ENCODE measurements at regions not wholly inside any gene's neighbourhood (a gene's known extent, or its start where the extent isn't known, plus 50 kb on each side); places are given as distances from the start of the nearest gene placed in this dataset.

DNA sequence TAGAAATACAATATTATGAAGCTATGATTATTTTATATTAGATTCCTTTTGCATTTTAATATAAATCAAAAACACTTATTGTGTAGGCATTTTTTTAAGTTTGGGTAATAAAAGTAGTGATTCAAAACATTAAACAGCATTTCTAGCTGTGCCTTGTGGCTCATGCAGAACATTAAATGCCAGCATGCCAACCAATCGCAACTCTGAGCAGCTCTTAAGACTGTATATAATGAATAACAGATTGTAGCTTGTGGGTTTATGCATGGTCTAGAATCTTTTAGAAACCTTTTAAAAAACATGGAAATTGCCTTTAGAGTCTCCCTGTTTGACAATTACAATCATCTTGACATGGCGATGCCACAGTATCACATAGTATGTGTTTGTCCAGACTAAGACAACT is 903.8 kb downstream of the EFNA5 start:
- DNase-seq (ENCODE audit: low spot score in 2 of 2): no peak
- H3K27ac Mint-ChIP-seq: no peak overlapping the region
- no peaks in the 10 kb centered on the region for H3K36me3 Mint-ChIP-seq
- ATAC-seq: no peak
- peaks cover 13% of the 10 kb centered on the region in 2 donors for H3K9me3 Mint-ChIP-seq

- peaks cover 8 to 12% of the 10 kb centered on the region in 2 donors for H3K9me3 Mint-ChIP-seq
- no peaks in the 10 kb centered on the region for H3K36me3 Mint-ChIP-seq
- ATAC-seq (no peak), DNase-seq (ENCODE audit: low spot score in 2 of 2) (no peak)
- H3K27ac Mint-ChIP-seq: no peak overlapping the region
Measured at GRCh38 chr5:106759581-106759980, 911.2 kb downstream of the EFNA5 start.

- no peak for DNase-seq (ENCODE audit: low spot score in 2 of 2)
- H3K9me3 Mint-ChIP-seq: peaks cover 8 to 12% of the 10 kb centered on the region in 2 donors
- H3K27ac Mint-ChIP-seq: no peak overlapping the region
- no peaks in the 10 kb centered on the region for H3K36me3 Mint-ChIP-seq
- ATAC-seq: no peak
Measured at GRCh38 chr5:106759152-106759551, 911.6 kb downstream of the EFNA5 start.

DNA sequence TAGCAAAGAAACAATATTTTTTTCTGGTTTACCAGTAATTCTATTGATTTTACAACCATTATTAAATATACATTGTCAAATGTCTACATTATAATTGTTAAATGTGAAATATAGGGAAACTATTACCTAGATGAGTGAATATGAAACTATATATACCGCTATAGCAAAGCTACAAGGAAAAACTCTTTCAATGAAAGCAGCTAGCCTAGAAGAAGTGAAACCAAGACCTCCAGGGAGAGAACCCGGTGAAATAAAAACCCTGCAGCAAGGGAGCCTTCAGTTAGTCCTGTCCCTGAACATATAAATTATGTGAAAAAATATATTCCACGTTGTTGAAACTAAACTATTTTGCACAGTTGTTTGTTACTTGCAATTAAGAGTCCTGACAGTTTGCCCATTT is 913.1 kb downstream of the EFNA5 start:
- Mint-ChIP-seq H3K36me3 (no peaks in the 10 kb centered on the region), H3K9me3 (peaks cover 12 to 13% of the 10 kb centered on the region in 2 donors), H3K27ac (no peak overlapping the region)
- no peak for DNase-seq (ENCODE audit: low spot score in 2 of 2)
- no peak for ATAC-seq

DNA sequence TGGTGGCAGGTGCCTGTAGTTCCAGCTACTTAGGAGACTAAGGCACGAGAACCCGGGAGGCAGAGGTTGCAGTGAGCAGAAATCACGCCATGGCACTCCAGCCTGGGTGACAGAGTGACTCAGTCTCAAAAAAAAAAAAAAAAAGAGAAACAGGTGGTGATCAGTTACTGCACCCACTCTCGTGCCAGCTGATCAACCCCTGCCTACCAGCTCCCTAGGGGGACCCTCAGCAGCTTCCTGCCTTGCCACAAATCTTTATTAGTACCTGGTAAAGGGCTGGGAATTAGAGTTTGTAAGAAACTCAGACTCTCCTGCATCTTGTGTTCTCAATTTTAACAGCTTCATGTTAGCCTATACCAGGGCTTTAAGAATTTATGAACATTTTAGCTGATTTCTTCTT is 914.9 kb downstream of the EFNA5 start:
- H3K27ac Mint-ChIP-seq: no peak overlapping the region
- H3K9me3 Mint-ChIP-seq: peaks cover 10 to 13% of the 10 kb centered on the region in 2 donors
- ATAC-seq (no peak), DNase-seq (ENCODE audit: low spot score in 2 of 2) (no peak)
- no peaks in the 10 kb centered on the region for H3K36me3 Mint-ChIP-seq

DNA sequence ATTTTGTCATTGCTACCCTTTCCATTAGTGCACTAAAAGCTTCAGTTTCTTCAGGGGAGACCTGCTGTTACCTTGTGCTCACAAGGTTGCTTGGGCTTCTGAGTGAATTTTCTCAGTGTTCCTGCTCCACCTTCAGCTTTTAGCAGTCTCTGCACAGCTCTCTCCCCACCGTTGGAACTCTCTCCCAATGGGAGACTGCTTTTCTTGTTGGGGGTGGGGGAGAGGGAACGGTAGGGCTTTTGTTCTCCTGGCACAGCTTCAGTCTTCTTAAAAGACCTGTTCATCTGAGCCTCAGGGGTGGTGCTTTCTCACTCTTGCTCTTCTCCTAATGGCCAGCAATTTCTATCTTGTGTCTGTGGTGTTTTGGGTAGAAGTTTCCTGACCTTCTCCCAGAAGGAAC is 915.7 kb downstream of the EFNA5 start:
- no peak for ATAC-seq
- DNase-seq (ENCODE audit: low spot score in 2 of 2): no peak
- Mint-ChIP-seq H3K27ac (no peak overlapping the region), H3K9me3 (peaks cover 10 to 13% of the 10 kb centered on the region in 2 donors), H3K36me3 (no peaks in the 10 kb centered on the region)

GRCh38 chr5:106749826-106750225 is 920.9 kb downstream of the EFNA5 start:
- DNase-seq (ENCODE audit: low spot score in 2 of 2): no peak
- no peak overlapping the region for H3K27ac Mint-ChIP-seq
- H3K36me3 Mint-ChIP-seq: no peaks in the 10 kb centered on the region
- H3K9me3 Mint-ChIP-seq: peaks cover 5 to 12% of the 10 kb centered on the region in 2 donors
- ATAC-seq: no peak

DNA sequence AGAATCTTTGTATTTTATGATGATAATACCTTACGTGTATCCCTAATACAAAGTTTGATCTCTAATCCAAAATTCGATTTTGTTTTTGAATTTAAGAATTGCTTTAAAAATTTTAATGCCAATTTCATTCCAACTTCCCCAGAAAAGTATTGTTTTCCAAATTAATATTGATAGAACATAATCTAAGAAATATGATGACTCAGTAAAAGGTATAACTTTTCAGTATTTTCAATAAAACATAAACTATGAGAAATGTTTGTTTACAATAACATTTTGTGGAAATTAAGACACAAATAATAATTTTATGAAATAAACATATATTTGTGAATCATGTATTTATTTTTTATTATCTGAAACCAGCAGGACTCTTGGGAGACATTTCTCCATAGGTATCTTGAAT is 931.6 kb downstream of the EFNA5 start:
- no peaks in the 10 kb centered on the region for H3K36me3 Mint-ChIP-seq
- ATAC-seq (no peak), DNase-seq (ENCODE audit: low spot score in 2 of 2) (no peak)
- H3K27ac Mint-ChIP-seq: no peak overlapping the region
- H3K9me3 Mint-ChIP-seq: peaks cover 14 to 25% of the 10 kb centered on the region in 2 donors

GRCh38 chr5:106737111-106737510 is 933.6 kb downstream of the EFNA5 start:
- no peak for DNase-seq (ENCODE audit: low spot score in 2 of 2)
- Mint-ChIP-seq H3K36me3 (peaks cover 0 to 15% of the 10 kb centered on the region in 2 donors), H3K27ac (no peak overlapping the region), H3K9me3 (peaks cover 31 to 38% of the 10 kb centered on the region in 2 donors)
- no peak for ATAC-seq

GRCh38 chr5:106732624-106733023 is 938.1 kb downstream of the EFNA5 start:
- no peak for ATAC-seq

DNA sequence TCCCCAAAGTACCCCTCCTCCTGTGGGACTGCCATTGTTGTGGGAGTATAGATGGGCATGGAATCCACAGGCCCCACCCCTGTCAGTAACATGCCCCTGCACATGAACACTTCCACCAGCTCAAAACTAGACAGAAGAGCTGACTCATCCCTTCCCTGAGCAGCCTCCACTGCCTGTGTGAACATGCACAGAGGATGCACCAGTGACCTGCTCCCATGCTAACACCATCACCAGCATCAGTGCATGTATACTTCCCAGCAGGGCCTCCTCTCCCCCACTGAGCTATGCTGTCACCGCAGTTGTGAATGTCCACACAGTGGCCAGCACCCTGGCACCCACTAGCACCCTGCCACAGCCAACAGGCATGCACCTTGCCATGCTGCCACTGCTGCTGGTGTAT is 939.8 kb downstream of the EFNA5 start:
- ATAC-seq: no peak
- Mint-ChIP-seq H3K36me3 (peaks cover 0 to 29% of the 10 kb centered on the region in 2 donors), H3K27ac (no peak overlapping the region), H3K9me3 (peaks cover 41 to 56% of the 10 kb centered on the region in 2 donors)
- DNase-seq (ENCODE audit: low spot score in 2 of 2): no peak

More at GRCh38 chr5:106732624-106733023, 938.1 kb downstream of the EFNA5 start:
- DNase-seq (ENCODE audit: low spot score in 2 of 2): no peak
- peaks cover 0 to 29% of the 10 kb centered on the region in 2 donors for H3K36me3 Mint-ChIP-seq
- no peak overlapping the region for H3K27ac Mint-ChIP-seq
- H3K9me3 Mint-ChIP-seq: peaks cover 46 to 54% of the 10 kb centered on the region in 2 donors

DNA sequence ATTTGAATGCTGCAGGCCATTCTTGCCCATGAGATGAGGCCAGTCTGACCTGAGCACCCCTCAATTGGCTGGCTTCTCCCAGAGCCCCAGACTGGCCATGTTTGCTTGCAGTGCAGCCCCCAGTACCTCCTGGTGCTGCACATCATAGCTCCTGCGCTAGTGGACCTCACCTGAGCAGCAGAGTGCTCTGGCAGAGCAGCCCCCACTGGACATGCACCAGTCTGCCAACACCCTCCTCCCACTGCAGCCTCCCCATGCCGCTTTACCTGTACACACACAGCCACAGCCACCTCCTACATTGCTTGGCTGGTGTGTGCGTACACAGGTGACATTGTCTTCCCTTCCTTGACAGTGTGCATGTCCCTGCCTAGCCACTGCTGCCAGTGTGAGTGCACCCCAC is 940.2 kb downstream of the EFNA5 start:
- Mint-ChIP-seq H3K36me3 (peaks cover 0 to 29% of the 10 kb centered on the region in 2 donors), H3K27ac (no peak overlapping the region), H3K9me3 (peaks cover 40 to 55% of the 10 kb centered on the region in 2 donors)
- no peak for DNase-seq (ENCODE audit: low spot score in 2 of 2)
- no peak for ATAC-seq

DNA sequence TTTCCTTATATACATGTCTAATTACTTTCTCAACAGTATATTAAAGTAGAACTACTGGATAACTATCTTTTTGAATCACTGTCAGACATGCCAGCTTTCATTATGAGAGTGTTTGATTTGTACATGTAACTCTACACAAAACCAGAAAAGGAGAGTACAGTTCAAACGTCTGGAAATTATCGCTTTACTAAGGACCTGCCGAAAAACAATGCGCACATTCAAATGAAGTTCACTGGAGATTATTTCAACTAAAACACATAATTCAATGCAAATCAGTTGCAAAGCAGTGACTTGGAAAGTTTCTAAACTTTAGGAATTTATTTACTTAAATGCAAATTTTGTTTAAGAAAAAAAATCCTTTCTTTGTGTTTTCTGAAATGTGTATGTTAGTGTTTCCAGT is 942.5 kb downstream of the EFNA5 start:
- DNase-seq (ENCODE audit: low spot score in 2 of 2) (no peak), ATAC-seq (no peak)
- peaks cover 25 to 34% of the 10 kb centered on the region in 2 donors for H3K9me3 Mint-ChIP-seq
- no peak overlapping the region for H3K27ac Mint-ChIP-seq
- peaks cover 0 to 24% of the 10 kb centered on the region in 2 donors for H3K36me3 Mint-ChIP-seq

- peaks cover 0 to 13% of the 10 kb centered on the region in 2 donors for H3K36me3 Mint-ChIP-seq
- ATAC-seq (no peak), DNase-seq (ENCODE audit: low spot score in 2 of 2) (no peak)
Measured at GRCh38 chr5:106727071-106727470, 943.7 kb downstream of the EFNA5 start.

GRCh38 chr5:106720367-106720766 is 950.4 kb downstream of the EFNA5 start:
- ATAC-seq (no peak), DNase-seq (ENCODE audit: low spot score in 2 of 2) (no peak)
- Mint-ChIP-seq H3K9me3 (peaks cover 5 to 6% of the 10 kb centered on the region in 2 donors), H3K27ac (no peak overlapping the region), H3K36me3 (no peaks in the 10 kb centered on the region)

More at GRCh38 chr5:106727071-106727470, 943.7 kb downstream of the EFNA5 start:
- H3K27ac Mint-ChIP-seq: no peak overlapping the region
- H3K9me3 Mint-ChIP-seq: peaks cover 15 to 23% of the 10 kb centered on the region in 2 donors

DNA sequence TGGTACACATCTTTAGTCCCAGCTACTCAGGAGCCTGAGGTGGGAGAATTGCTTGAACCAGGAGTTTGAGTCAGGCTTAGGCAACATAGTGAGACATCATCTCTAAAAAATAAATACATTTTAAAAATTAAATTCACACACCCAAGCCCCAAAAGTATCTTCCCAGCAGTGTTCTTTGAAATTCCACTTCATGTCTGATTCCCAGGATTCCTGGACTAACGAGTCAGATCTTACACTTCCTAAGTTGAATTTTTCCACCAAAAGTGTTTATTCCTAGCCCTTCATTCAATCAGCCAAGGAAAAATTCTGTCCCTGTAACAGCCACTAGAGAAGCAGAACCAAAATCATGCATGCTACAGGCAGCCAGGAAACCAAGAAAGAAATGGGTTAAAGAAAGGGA is 970.9 kb downstream of the EFNA5 start:
- ATAC-seq (no peak), DNase-seq (ENCODE audit: low spot score in 2 of 2) (no peak)
- Mint-ChIP-seq H3K9me3 (peaks cover 4 to 11% of the 10 kb centered on the region in 2 donors), H3K36me3 (no peaks in the 10 kb centered on the region), H3K27ac (no peak overlapping the region)

- ATAC-seq: no peak
- no peaks in the 10 kb centered on the region for H3K36me3 Mint-ChIP-seq
- no peak for DNase-seq (ENCODE audit: low spot score in 2 of 2)
- peaks cover 4 to 11% of the 10 kb centered on the region in 2 donors for H3K9me3 Mint-ChIP-seq
- no peak overlapping the region for H3K27ac Mint-ChIP-seq
Measured at GRCh38 chr5:106699198-106699597, 971.5 kb downstream of the EFNA5 start.

DNA sequence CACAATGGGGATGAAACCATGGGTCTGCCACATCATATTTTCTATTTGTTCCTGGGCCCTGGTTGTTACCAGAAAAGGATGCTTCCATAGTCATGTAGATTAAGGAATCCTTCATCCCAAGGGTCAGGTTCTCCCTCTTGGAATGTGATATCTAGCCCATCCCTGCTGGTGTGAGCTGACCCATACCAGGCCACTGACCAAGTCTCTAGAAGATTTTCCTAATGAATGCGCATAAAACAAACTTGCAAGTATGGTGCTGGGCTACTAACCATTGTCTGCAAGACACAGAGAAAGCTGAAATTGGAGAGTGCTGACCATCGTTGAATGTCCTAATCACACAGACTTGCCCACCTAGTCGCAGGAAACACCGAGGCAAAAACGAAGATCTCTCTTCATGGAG is 972.6 kb downstream of the EFNA5 start:
- Mint-ChIP-seq H3K27ac (no peak overlapping the region), H3K9me3 (peaks cover 4 to 11% of the 10 kb centered on the region in 2 donors), H3K36me3 (no peaks in the 10 kb centered on the region)
- ATAC-seq: no peak
- no peak for DNase-seq (ENCODE audit: low spot score in 2 of 2)

- ATAC-seq (no peak), DNase-seq (ENCODE audit: low spot score in 2 of 2) (no peak)
- Mint-ChIP-seq H3K27ac (no peak overlapping the region), H3K9me3 (peaks cover 4 to 5% of the 10 kb centered on the region in 2 donors), H3K36me3 (no peaks in the 10 kb centered on the region)
Measured at GRCh38 chr5:106691701-106692100, 979.0 kb downstream of the EFNA5 start.

All from activated naive CD4-positive, alpha-beta T cell treated with anti-CD3 and anti-CD28 coated beads, Interleukin-2, amount 50 U/mL, for 72 hours (primary cell).